Stimulated activated CD8-positive, alpha-beta memory T cell treated with anti-CD3 and anti-CD28 coated beads, Interleukin-7, amount 100 ng/mL, for 1 hour (primary cell): ENCODE measurements at regions not wholly inside any gene's neighbourhood (a gene's known extent, or its start where the extent isn't known, plus 50 kb on each side); places are given as distances from the start of the nearest gene placed in this dataset.
"Not testable (repeated sequence)": the region's sequence is repeated elsewhere in the genome, so short reads cannot be mapped to it uniquely, and the experiment has no call there.

Source experiments
- DNase-seq, 2 donors: peaks; one replicate each; pipeline ENCODE4 v3.0.0-alpha.2; 2020; ENCODE audit warnings: low read depth in 2 of 2

DNA sequence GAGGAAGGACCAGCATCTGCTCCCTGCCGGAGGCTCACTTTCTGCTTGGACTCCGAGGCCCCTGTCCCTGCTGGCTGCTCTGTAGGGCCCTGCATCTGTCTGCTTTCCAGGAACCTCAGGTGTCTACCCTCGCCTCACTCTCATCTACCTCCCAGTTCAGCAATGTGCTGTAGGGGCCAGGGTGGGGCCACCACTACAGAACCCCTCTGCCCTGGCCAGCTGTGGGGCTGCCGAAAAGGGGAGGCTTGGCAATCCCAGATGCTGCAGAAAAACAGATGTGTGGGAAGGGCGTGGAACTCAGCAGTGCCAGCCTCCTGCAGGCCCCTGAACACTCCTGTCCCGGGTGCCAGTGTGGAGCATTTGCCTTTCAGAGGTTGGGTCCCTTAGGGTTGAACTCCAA lies 80.1 kb upstream of the ZNF469 start:
- no peak for DNase-seq

DNA sequence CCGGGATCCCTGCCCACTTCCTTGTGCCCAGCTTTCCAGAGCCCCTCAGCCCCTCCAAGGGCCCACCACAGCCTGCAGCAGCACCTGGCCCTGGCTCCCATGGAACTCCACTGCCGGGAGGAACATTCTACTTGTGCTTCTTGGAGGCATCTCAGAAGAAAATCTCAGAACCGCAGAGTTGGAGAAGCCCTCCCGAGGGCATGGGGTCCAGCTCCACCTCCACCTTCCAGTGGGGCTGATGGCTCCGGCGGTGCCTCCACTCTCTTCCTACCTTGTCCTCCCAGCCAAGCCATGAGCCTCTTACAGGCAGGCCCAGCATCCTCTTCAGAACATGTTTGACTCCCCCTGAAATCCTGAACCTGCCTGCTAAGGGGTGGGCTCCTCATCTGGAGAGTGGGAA lies 79.4 kb upstream of the ZNF469 start:
- no peak for DNase-seq

DNA sequence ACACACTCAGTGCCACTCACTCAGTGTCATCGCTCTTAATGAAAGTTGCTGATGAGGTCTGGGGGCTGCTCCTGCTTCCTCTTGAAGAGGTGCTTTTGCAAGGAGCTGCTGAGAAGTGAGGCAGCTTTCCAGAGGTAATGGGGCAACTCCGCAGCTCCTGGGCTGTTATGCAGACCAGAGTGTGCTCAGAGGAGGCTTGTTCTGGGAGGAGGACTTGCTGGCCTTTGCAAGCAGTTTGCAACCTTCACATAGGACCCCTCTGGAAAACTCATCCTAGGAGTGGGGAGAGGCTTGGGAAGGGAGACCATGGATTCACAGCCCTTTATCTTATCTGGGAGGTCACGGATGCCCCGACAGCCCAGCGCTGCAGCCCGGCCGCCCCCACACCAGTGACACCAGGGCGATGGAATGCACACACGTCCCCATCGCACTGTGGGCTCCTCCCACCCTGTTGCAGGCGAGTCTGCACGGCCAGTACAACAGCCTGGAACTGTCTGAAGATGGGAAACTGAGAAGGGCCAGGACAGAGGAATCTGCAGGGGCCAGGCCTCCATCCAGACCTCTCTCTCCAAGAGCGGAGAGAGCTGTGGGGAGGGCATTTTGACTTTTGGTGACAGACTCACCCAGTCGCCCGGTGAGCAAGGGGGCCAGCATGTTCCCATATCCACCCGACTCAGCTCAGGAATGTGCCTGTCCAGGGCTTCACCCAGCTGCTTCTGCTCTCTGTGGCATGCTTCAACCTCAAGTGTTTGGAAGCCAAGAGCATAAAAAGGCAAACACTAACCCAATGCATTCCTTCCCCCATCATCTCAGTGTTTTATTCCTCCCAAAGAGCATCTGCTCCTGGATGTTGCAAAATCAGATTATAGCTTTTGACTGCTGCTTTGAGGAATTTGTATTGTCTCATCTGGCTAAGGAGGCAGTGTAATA lies 78.6 kb upstream of the ZNF469 start:
- no peak for DNase-seq

DNA sequence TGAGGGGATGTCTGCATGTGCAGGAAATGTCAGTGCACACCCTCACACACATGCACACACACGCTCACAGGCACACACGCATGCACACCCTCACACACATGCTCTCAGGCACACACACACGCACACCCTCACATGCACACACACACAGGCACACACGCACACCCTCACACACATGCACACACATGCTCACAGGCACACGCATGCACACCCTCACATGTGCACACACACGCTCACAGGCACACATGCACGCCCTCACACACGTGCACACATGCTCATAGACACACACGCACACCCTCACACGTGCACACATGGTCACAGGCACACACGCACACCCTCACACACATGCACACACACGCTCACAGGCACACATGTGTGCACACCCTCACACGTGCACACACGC lies 77.6 kb upstream of the ZNF469 start:
- no peak for DNase-seq

DNA sequence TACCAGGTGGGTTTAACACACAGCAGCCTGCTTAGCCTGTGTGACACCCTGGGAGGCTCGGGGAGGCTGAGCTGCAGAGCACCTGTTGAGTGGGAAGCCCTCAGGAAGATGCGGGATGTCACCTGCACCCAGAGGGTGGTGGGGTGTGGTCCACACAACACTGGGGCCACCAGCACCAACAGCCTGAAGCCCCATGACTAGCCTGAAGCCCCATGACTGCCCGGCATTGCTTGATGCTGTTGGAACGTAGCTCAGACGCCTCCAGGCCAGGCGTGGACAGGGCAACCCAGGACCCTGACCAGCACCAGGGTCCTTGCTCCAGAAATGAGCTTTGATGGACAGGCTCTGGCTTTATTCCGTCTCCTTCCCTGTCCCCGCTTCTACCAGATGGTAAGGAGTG lies 76.3 kb upstream of the ZNF469 start:
- no peak for DNase-seq

DNA sequence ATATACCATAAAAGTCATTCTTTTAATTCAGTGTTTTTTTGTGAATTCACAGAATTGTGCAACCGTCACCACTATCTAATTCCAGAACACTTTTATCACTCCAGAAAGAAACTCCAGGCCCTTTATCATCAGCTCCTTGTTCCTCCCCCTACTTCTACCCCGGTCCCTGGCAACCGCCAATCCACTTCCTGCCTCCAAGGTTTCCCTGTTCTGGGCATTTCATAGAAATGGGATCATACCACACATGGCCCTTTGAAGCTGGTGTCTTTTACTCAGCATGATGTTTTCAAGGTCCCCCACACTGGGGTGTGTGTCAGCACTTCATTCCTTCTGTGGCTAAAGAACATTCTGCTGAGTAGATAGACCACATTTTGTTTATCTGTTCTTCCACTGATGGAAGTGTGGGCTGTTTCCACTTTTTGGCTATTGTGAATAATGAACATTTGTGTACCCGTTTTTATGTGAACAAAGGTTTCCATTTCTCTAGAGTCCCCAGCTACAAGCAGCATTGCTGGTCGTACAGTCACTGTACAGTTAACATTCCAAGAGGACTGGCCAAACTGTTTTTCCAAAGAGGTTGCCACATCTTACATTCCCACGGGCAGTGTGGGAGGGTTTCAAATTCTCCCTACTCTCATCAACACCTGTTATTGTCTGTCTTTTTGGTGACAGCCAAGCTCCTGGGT lies 75.8 kb upstream of the ZNF469 start:
- DNase-seq = no peak

DNA sequence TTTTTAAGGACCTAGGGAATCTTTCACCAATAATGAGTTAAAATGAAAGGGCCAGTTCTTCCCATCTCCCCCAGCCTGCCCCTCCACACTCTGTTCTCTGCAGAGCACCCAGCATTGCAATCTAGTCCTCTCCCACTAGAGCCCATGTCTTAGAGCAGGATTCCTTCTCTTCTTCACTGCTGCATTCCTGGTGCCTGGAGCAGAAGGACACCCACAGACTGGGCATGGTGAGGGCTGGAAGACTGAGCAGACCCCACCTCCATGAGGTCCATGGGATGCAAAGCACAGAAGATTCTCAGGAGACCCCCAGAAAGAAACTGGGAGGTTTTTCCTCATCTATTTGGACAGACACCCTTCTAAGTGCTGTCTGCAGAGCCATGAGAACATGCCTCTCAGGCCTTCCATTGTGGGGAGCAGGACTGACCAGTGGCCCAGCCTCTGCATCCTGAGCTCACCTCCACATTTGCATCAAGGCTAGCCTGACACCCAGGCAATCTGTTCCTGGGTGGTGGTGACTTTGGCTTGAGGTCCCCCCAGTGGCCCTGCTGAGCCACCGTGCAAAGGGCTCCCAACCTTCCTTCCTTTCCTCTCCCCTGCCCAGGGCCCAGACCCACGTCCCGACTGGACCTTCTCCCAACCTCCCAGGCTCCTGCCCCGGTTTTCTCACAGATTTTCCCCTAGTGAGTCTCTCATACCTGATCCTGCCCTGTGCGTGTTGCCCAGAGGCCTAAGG lies 74.2 kb upstream of the ZNF469 start:
- no peak for DNase-seq

DNA sequence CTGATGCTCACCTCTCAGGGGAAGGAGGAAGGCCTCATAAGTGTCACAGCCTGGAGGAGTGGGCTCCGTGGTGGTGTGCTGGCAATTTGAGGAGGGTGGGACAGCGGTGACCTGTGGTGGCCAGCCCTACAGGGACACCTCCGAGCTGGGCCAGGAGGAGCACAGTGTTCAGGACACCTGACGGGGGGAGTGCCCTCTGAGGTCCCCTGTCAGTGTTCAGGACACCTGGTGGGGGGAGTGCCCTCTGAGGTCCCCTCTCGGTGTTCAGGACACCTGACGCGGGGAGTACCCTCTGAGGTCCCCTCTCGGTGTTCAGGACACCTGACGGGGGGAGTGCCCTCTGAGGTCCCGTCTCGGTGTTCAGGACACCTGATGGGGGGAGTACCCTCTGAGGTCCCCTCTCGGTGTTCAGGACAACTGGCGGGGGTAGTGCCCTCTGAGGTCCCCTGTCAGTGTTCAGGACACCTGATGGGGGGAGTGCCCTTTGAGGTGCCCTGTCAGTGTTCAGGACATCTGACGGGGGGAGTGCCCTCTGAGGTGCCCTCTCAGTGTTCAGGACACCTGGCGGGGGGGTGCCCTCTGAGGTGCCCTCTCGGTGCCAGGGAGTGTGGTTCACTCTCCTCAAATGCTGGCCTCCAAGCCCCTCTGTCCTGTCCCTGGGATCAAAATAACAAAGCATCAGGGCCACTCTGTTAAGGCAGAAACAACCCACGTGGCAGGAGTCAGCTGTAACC lies 73.4 kb upstream of the ZNF469 start:
- DNase-seq = no peak

DNA sequence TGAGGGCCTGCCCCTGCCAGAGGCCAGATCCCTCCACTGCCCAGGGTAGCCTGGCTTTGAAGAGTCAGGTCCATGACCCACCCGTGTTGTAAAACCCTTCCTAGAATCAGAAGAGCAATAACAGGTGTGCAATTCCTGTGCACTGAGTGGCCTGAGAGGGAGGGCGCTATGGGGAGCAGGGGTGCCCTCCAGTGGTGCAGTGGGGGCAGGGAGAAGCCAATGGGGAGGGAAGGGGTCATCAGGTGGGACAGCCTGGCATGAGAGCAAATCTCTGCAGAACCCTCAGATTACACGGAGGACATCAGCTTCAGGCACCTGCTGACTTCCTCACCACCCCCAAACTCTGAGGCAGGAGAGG lies 72.9 kb upstream of the ZNF469 start:
- no peak for DNase-seq

DNA sequence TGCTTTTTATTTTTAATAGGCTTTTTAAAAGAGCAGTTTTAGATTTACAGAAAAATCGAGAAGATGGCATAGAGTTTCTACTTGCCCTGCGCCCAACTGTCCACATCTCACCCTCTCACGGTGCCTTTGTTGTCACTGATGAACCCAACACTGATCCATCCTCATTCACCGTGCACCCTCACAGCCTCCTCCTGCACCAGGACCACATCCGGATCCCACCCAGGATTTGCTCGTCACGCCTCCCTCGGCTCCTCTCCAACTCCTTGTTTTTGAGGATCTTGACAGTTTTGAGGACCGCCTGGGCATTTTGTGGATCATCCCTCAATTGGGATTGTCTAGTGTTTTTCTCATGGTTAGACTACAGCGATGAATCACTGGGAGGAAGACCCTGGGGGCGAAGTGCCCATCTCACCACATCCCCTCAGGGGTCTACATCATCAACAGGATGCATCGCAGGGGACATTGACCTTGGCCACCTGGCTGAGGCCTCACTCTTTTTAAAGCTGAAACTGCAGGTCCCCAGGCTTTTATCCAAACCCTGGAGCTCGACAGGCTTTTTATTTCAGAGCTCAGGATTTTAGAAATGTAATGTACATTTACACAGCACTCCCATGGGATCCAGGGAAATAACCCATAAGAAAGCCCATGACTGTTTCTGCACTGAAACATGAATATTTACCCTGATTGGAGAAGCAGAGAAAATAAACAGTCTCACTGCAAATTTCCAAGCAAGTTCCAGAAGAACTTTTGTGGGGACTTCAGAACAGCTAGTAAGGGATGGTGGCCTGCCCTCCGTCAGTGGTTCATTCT lies 71.8 kb upstream of the ZNF469 start:
- DNase-seq = no peak

DNA sequence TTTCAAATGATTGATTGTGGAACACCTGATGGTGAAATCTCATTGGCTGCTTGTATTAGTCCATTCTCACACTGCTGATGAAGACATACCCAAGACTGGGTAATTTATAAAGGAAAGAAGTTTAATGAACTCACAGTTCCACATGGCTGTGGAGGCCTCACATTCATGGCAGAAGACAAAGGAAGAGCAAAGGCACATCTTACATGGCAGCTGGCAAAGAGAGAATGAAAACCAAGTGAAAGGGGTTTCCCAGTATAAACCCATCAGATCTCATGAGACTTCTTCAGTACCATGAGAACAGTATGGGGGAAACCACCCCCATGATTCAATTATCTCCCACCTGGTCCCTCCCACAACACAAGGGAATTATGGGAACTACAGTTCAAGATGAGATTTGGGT lies 70.9 kb upstream of the ZNF469 start:
- not testable (repeated sequence) for DNase-seq

DNA sequence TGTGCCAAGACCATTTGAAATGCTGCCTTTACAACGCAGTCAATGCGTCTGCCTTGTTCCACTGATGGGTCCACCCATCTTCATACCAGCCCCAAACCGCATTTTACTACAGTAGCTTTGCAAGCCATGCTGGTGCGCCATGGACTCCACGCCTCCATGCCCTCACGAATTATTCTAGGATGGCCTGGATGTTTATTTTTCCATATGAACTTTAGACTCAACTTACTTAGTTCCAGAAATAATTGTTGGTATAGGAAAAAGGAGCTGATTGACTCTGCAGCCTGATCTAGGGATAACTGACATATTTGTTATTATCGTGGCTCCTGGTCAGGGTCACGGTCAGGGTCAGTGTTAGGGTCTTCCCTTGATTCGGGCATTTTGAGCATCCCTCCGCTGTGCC lies 70.0 kb upstream of the ZNF469 start:
- no peak for DNase-seq

DNA sequence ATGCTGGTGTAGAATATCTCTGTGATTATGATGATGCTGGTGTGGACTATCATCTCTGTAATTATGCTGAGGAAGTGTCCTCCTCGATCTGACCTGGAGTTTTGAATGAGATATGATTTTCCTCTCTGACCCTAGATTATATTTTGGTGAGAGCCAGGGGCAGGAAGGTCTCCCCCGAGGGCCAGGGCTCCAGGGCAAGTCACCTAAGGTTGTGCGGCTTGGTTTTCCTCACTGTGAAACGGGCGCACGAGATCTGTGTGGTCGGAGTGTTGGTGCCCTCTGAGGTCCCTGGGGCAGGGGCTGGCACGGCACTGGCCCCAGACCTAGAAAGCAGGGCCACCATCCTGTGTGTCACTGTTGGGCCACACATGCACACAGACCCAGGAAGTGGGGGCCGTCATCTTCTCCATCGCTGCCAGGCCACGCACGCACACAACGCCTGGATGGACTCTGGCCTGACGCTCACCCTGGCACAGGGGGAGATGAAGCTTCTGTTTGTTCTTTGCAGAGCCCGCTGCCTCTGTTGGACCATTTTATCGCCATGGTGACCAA lies 67.7 kb upstream of the ZNF469 start:
- DNase-seq = no peak

DNA sequence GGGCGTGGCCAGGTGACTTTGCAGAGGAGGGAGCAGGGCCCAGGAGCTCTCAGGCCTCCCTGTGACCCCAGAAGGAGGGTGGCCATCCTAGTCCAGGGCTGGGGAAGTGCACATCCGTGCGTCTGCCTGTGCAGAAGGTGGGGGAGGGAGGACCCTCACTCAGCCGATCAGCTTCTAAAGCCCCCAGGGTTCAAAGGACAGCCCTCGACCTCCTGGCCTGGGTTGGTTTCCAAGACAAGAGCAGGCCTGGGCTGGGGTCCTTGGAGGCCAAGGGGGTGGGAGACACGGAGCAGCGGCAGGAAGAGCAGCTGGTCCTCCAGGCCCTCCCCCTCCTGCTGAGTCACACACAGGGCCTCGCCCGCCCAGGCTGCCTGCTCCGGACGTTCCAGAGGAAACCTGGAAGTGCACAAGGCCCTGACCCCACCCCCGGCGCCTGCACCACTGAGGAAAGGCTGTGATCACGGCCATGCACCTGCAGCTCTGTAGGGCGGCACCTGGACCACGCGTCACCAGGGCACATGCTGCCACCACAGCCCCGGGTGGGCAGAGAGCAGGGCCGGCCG lies 67.1 kb upstream of the ZNF469 start:
- DNase-seq = no peak

DNA sequence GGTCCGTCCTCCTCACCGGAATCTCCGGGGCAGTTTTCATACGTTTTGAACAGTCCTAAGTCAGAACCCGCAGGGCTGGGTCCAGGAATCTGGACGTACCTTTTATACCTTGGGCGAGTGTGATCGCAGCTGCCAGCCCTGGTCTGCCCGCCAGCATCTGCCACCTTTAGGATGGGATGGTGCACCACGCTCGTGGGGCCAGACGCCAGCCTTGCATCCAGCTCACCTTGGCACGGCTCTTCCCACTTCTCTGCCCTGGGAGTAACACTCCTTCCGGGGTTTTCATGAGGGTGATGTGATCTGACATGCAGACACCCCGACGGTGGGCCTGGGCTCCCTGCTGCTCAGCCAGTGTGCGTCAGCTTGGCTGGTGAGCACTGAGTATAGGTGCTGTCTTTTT lies 66.6 kb upstream of the ZNF469 start:
- no peak for DNase-seq

DNA sequence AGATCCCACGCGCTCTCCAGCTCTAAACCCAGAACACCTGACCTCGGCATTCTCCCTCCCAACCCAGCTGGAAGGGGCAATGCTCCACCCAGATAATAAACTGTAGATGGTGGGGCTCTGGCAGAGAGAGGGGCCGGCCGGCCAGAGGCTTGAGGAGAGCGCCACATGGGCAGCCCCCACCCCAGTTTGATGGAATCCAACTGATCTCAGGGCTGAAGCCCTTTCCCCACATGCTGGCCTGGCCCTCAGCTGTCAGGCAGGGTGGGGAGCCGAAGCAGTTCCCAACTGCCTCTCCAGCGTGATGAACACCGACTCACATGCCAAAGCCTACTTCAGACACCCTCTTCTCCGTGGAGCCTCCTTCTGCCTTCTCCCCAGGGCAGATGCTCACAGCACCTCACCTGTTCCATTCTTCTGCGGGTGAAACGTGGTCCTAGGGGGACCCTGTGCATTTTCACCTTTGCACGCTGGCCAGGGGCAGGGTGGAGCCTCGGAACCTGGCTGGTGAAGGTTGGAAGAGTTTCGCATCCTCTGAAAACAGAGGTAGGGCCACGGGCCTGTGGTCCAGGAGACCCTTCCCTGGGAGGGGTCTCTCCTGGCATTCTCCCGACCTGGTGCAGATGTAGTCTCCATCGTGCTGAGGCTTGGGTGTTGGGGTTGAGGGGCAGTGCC lies 65.7 kb upstream of the ZNF469 start:
- no peak for DNase-seq

DNA sequence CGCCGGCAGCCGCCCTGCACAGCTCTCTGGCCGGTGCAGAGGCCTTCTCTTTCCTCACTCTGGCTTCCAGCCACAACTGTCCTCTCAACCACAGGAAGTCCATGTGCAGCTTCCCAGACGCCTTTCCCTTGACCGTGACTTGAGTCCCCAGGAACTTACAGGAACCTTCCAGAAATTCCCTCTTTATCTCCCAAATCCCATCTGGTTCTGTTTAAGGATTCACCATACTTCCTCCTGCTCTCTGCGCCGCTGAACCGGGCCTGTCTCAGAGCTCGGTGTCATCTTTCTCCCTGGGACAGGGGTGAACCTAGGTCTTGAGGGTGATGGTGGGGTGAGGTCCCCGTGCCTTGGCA lies 65.2 kb upstream of the ZNF469 start:
- no peak for DNase-seq

DNA sequence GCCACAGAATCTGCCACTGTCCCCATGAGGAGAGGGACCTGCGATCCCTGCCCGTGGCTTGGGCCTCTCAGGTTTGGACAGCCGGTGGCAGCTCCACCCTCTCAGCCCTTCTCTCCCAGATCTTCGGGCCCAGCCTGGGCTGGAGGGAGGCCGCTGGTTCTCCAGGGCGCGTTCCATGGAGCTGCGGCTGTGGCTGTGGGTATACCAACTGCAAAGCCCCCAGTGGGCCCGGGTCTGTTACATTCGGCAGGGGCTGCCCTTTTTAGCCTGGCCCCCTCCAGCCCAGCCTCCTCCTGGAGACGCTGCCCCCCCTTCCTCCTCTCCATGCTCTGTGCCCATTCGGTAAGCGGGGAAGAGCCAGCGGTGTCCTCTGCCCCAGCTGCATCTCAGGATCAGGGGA lies 64.7 kb upstream of the ZNF469 start:
- DNase-seq = no peak

DNA sequence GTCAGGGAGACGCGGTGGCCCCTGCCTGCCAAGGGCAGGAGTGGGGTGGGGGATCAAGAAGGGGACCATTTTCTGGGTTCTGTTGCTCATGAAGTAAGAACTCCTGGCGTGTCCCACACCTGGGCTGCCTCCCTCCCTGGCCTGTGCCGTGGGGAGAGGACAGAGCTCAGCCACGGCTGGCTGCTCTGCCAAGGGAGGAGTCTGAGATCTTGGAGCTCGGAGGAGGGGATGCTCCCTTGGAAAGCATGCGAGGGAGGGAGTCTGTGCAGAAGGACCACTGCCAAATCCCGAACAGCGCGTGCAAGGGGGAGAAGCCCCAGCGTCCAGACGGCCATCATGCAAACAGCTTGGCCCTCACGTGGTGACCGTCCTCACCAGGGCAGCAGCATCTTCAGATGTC lies 64.2 kb upstream of the ZNF469 start:
- DNase-seq = no peak
